GM21381 (cell line): ENCODE measurements at regions not wholly inside any gene's neighbourhood (a gene's known extent, or its start where the extent isn't known, plus 50 kb on each side); places are given as distances from the start of the nearest gene placed in this dataset.

Experiments used
- ATAC-seq: cut with Tn5 transposase; IDR thresholded peaks from one replicate; pipeline ENCODE4 v1.9.1; 2021; ENCODE audit warnings: mild to moderate bottlenecking, moderate library complexity; ENCODE audit not compliant: unreplicated experiment

- no peak for ATAC-seq
These were observed 409.4 kb downstream of the MED10 start for GRCh38 chr5:5968981-5969380.

GRCh38 chr5:5967944-5968343 lies 410.4 kb downstream of the MED10 start:
- ATAC-seq = no peak

DNA sequence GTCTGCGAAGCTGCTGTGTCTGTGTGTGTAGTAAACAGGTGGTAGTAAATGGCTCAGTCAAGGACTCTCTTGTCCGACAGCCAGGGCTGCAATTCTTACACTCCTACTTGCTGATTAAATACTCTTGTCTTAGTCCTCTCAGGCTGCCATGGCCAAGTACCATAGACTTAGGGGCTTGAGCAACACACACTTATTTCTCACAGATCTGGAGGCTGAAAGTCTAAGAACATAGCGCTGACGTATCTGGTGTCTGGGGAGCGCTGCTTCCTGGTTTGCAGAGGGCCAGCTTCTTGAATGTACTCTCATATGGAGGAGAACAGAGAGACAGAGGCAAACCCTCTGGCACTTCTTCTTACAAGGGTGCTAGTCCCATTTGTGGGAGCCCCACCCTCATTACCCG lies 411.0 kb downstream of the MED10 start:
- no peak for ATAC-seq

- ATAC-seq = no peak
These were observed 413.2 kb downstream of the MED10 start for GRCh38 chr5:5965132-5965531.

DNA sequence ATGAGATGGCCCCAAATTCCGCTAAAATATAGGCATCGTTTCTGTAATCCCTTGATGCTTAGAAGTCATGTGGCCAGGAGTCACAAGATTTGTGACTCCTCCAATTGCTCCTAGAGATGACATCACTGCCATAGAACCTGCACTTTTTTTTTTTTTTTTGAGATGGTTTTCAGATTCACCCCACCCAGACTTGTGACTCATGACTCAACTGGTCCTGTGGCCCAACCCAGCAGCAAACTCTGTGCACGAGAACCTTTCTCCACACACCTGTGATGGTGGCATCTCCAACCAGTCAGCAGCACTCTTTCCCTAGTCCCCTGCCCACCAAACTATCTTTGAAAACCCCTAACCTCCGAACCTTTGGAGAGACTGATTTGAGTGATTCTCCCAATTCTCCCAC lies 414.0 kb downstream of the MED10 start:
- no peak for ATAC-seq

DNA sequence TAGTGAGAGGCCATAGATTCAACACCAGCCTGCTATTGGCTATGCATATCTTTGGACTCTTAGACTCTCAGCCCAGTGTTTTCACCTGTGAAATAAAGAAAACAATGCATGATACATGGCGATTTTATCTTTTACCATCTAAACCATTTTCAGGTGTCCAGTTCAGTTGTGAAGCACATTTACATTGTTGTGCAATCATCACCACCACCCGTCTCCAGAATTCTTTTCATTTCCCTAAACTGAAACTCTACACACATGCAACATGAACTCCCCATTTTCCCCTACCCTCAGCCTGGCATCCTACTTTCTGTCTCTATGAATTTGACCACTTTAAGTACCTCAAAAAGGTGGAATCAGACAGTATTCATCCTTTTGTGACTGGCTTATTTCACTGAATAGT lies 420.6 kb downstream of the MED10 start:
- no peak for ATAC-seq

DNA sequence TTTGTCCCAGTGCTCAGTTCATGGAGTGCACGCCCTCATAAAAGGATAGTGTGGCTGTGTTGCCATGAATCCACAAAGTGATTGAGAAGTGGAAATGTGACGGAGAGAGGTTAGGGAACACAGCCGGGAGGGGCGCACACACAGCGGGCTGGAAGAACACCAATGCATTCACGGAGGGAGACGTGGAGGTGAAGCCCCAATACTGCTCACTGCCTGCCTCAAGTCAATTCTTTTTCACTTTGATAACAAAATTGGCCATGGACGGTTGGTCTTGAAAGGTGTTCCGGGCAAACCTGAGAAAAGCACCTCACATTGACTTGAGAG lies 424.1 kb downstream of the MED10 start:
- no peak for ATAC-seq

GRCh38 chr5:5953584-5954274 lies 424.6 kb downstream of the MED10 start:
- no peak for ATAC-seq

DNA sequence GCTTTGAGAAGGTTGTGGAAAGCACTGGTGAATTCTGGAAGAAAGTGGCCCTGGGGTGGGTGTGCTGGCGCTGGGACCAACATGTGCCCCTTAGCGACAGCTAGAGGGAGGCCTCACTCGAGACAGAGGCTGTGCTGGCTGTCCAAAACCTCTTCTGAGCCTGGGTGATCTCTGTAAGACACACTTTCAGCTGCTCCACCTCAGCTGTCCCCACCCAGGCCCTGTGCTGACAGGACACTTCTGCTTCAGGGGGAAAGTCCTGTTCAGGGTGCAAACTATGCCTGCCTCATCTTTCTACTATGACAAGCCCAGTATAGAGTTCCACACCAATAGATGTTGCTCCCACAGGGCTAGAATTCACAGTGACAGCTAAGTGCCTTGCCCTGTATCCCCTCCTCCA lies 426.4 kb downstream of the MED10 start:
- ATAC-seq = no peak

DNA sequence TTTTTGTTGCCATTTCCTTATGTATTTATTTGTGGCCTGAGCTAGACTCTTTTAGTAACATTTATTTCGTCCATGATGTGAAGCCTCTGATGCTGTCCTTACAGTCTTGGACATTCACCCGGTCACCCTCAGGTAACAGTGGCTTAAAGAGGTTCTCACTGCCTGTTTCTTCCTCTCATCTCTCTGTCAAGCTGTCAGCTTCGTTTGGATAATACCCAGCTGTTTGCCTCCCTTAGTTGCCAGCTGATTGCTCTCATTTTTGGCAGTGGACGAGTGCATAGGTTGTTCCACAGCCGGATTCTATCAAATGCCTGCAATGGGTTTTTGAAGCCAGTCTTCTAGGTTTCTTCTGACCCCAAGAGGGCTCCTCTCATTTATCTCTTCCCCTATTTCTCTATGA lies 427.7 kb downstream of the MED10 start:
- no peak for ATAC-seq

DNA sequence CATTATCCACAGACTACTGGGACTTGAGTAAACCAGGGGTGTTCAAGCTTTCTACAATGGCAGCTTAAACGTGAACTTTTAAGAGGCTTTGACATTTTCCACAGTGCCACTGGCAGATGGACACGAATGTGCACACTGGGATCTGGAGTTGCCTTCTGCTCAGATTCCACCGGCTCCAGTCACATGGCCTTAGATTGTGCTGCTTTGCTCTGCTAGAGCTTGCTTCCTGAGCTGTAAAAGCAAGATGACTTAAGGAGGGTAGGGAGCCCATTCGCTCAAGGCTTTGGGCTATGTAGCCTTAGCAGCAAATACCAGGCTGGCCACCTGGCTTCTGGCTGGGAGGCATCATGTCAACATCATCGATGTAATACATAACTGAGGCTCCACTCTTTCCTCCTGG lies 436.9 kb downstream of the MED10 start:
- ATAC-seq = no peak

GRCh38 chr5:5939759-5940370 lies 438.5 kb downstream of the MED10 start:
- ATAC-seq = no peak

GRCh38 chr5:5933651-5934050 lies 444.7 kb downstream of the MED10 start:
- ATAC-seq = no peak

- ATAC-seq = no peak
These were observed 445.5 kb downstream of the MED10 start for GRCh38 chr5:5932824-5933223.

DNA sequence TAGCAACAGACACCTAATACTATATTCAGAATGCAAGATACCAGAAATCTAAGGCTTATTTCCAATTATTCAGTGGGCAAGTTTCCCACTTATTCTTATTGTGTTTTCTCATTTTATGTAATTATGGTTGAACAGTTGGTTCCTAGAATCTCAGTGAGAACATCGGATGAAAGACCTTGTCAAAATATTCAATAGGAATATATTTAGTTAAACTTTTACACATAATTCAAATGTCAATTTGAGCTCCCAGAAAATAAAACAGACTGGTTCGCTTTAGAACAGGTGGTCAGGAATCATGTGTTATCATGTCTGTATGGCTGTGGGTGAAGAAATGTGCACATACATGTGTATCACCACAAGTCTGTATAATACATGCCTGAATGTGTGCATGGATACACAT lies 447.8 kb downstream of the MED10 start:
- ATAC-seq = no peak

- no peak for ATAC-seq
These were observed 448.9 kb downstream of the MED10 start for GRCh38 chr5:5929291-5930020.

DNA sequence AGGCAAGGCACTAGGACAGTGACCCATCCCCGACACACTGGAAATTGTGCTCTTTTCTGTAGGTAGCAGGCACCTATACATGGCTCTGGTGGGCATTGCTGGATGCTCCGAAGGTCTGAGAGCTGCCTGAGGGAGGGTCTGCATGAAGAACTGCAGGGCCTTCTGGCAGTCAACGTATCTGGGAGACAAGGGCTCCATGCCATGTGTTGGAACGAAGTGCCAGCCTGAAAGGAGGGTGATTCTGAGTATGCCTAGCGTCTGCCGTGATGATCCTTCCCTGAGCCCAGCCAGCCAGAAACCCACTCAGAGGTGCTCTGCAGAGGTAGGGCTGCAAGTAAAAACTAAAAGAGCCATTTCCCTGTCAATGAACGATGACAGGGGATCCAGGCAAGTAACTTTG lies 453.2 kb downstream of the MED10 start:
- ATAC-seq = no peak

DNA sequence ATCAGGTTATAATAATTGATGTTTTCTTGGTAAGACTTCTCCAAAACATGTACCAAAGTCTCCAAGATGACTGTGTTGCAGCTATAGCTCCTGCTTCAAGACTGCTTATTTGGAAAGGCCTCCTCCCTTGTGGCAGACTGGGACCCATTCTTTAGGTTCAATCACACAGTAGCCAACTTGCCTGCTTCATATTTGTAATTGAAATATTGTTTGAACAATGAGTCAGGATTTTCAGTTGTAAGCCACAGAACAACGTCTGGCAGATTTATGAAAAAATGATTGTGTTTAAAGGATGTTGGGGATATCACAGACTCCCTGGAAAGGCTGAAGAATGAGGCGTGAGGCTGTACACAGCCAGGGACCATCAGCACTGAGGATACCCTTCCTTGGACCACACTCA lies 458.9 kb downstream of the MED10 start:
- ATAC-seq = no peak

DNA sequence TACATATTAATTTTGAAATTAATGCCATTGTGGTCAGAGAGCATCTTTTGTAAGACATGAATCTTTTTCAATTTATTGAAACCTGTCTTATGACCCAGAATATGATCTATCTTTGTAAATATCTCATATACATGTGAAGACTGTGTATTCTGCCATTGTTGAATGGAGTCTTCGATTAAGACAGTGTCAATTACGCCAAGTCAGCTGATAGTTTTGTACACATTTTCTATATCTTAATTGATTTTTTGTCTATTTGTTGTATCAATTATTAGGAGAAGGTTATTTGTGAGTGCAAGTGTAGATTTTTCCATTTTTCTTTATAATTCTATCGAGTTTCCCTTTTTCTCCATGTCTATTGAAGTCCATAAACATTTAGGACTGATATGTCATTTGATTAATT lies 471.6 kb downstream of the MED10 start:
- no peak for ATAC-seq

DNA sequence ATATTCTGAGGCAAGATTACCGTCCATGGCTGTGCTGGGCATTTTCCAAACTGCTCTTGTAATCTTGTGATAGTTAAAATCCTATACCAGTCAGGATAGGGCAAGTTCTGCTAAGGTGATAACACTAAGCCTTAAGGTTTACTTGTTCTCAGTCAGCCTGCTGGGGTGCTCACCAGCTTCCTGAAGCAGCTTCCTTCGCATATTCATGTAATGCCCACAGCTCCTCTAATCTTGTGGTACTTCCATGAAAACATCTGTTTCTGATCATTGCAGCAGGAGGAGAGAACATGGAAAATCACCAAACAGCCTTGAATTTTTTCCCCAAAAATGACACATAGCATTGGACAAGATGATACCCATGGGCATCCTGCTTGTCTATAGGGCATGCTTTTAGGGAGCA lies 473.2 kb downstream of the MED10 start:
- ATAC-seq = no peak

DNA sequence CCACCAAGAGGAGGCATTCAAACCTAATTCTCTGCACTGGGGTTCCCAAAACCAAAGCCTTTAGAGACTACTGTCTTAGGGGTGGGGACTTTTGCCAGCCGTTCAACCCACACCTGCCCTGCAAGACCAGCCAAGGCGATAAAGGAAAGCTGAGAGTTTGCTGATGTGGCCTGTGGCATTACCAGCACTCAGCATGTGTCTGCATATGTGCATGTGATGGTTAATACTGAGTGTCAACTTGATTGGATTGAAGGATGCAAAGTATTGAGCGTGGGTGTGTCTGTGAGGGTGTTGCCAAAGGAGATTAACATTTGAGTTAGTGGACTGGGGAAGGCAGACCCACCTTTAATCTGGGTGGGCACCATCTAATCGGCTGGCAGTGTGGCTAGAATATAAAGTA lies 474.2 kb downstream of the MED10 start:
- ATAC-seq = no peak
